K562 (cell line): ENCODE measurements at regions not wholly inside any gene's neighbourhood (a gene's known extent, or its start where the extent isn't known, plus 50 kb on each side); places are given as distances from the start of the nearest gene placed in this dataset.

Experiments
- ATAC-seq: fragments of 200-7000 bp; cut with Tn5 transposase; 3 replicates; pipeline ENCODE4 v1.9.1; 2020; ENCODE audit warnings: moderate library complexity
- BruUV-seq: library from RNA; stranded (reverse); fragments of 400-500 nt; replicated peaks from 2 replicates; lab custom pipeline; 2021; lab: Mats Ljungman, UMichigan
- CTCF ChIA-PET: fragments of 300-600 bp; formaldehyde crosslinking; extraction: SDS; loops from one replicate; lab custom pipeline; 2021; ENCODE audit warnings: low intra/inter-chr PET ratio; lab: Yijun Ruan, JAX
- POLR2A ChIA-PET: fragments of 300-600, 350-650 bp; sonication (Branson Sonifier 250); formaldehyde crosslinking; extraction: SDS; loops from one replicate; lab custom pipeline; 2021; ENCODE audit warnings: antibody characterized with exemption, inconsistent platforms; lab: Yijun Ruan, JAX
- DNase-seq, 4 experiments: peaks; one replicate each; pipeline versions ENCODE4 v3.0.0 to v3.0.0-alpha.2; 2011 to 2018; ENCODE audit warnings: low spot score in 3 of 4, mixed read lengths in 3 of 4; ENCODE audit errors: extremely low read depth in 1 of 4
- FAIRE-seq: peaks from 2 replicates; lab custom pipeline; 2011; peaks lifted over from hg19 to GRCh38; lab: Jason Lieb, UNC
- H2AFZ ChIP-seq: 2 replicates; pipeline ENCODE4 v1.6.0; 2011; ENCODE audit warnings: low read depth, low read length, control low read depth, inconsistent platforms
- H3K27ac ChIP-seq: fragments of 200-600 bp; 3 replicates; pipeline ENCODE4 v1.8.0; 2011; ENCODE audit warnings: low read depth, mild to moderate bottlenecking, control low read depth, inconsistent platforms, low read length, moderate library complexity, mixed read lengths; ENCODE audit errors: extremely low read depth
- H3K27me3 ChIP-seq, 2 experiments: fragments of 300-600 bp in 1 of 2; 2 replicates in 1 of 2; 3 replicates in 1 of 2; pipeline versions ENCODE4 v1.6.0 to v1.8.0; 2011; ENCODE audit warnings: inconsistent platforms in 2 of 2, low read length in 2 of 2, mild to moderate bottlenecking in 1 of 2, mixed read lengths in 1 of 2, moderate library complexity in 1 of 2; ENCODE audit not compliant: control insufficient read depth in 2 of 2, insufficient read depth in 2 of 2
- H3K36me3 ChIP-seq: fragments of 300-600 bp; 3 replicates; pipeline ENCODE4 v1.8.0; 2011; ENCODE audit warnings: mild to moderate bottlenecking, low read length, inconsistent platforms; ENCODE audit not compliant: control insufficient read depth, insufficient read depth
- H3K4me1 ChIP-seq, 2 experiments: fragments of 200-600 bp in 1 of 2; replicated peaks in 1 of 2; 2 replicates in 1 of 2; 3 replicates in 1 of 2; pipeline versions ENCODE4 v1.5.1 to v1.8.0; 2011; ENCODE audit warnings: inconsistent platforms in 2 of 2, low read length in 2 of 2, mild to moderate bottlenecking in 1 of 2, mixed read lengths in 1 of 2, moderate library complexity in 1 of 2; ENCODE audit not compliant: control insufficient read depth in 2 of 2, insufficient read depth in 2 of 2
- H3K4me2 ChIP-seq: 2 replicates; pipeline ENCODE4 v1.6.1; 2011; ENCODE audit warnings: low read length, control low read depth, inconsistent platforms, mixed read lengths; ENCODE audit not compliant: insufficient read depth
- H3K4me3 ChIP-seq: fragments of 200-600 bp; sonication (generic), shearing (Covaris generic); 2 replicates; pipeline ENCODE4 v1.5.1; 2016; ENCODE audit warnings: control low read depth, inconsistent platforms
- H3K79me2 ChIP-seq: fragments of 200-600 bp; 3 replicates; pipeline ENCODE4 v1.8.0; 2011; ENCODE audit warnings: low read length, inconsistent platforms; ENCODE audit not compliant: control insufficient read depth, insufficient read depth
- H3K9ac ChIP-seq, 2 experiments: 2 replicates each; pipeline versions ENCODE4 v1.6.0 to v1.6.1; 2011; ENCODE audit warnings: low read depth in 2 of 2, low read length in 2 of 2, control low read depth in 1 of 2, inconsistent platforms in 1 of 2, mild to moderate bottlenecking in 1 of 2, mixed read lengths in 1 of 2; ENCODE audit not compliant: insufficient read depth in 1 of 2
- H3K9me1 ChIP-seq: one replicate; pipeline ENCODE4 v1.6.0; 2011; ENCODE audit warnings: inconsistent platforms, mild to moderate bottlenecking, low read length, moderate library complexity; ENCODE audit not compliant: control insufficient read depth, insufficient read depth
- H3K9me3 ChIP-seq: replicated peaks from 2 replicates; pipeline ENCODE4 v1.5.1; 2011; ENCODE audit warnings: low read depth, low read length, inconsistent platforms; ENCODE audit not compliant: control insufficient read depth, insufficient read depth
- H4K20me1 ChIP-seq: replicated peaks from 2 replicates; pipeline ENCODE4 v1.6.1; 2011; ENCODE audit warnings: low read length, inconsistent platforms, mixed read lengths; ENCODE audit not compliant: control insufficient read depth, insufficient read depth
- BMI1 ChIP-seq: fragments of 150-350 bp; IDR thresholded peaks from 2 replicates; pipeline ENCODE4 v1.6.1; 2014; ENCODE audit warnings: low read length
- CXXC5 ChIP-seq: fragments of 250-450 bp; sonication (Bioruptor Pico); IDR thresholded peaks from 2 replicates; pipeline ENCODE4 v1.8.0; 2022; ENCODE audit warnings: inconsistent platforms, mild to moderate bottlenecking, moderate library complexity
- ETV1 ChIP-seq: fragments of 450-650 bp; conservative IDR thresholded peaks from 2 replicates; pipeline ENCODE4 v1.6.1; 2016; ENCODE audit warnings: missing genetic modification characterization, control low read depth, low read depth, missing compliant biosample characterization
- HNRNPH1 ChIP-seq: fragments of 200-400 bp; formaldehyde crosslinking; optimal IDR thresholded peaks from 2 replicates; pipeline ENCODE3; 2017; ENCODE audit warnings: low read depth, mild to moderate bottlenecking, low read length, moderate library complexity
- MAFK ChIP-seq: IDR thresholded peaks from 2 replicates; pipeline ENCODE4 v1.6.1; 2011; ENCODE audit warnings: low read length, improper control_type of control experiment
- MAZ ChIP-seq, 2 experiments: fragments of 450-650 bp in 1 of 2; sonication (generic) in 1 of 2; formaldehyde crosslinking; IDR thresholded peaks in 1 of 2; conservative IDR thresholded peaks in 1 of 2; 2 replicates each; pipeline versions ENCODE4 v1.4.0 to v1.5.0; 2020; ENCODE audit warnings: mild to moderate bottlenecking in 1 of 2, missing genetic modification reagents in 1 of 2
- MCM7 ChIP-seq, 2 experiments: fragments of 450-650 bp; IDR thresholded peaks; 2 replicates each; pipeline ENCODE4 v1.6.1; 2016 to 2018
- SLC30A9 ChIP-seq: fragments of 250-450 bp; sonication (Bioruptor Pico); IDR thresholded peaks from 2 replicates; pipeline ENCODE4 v1.8.0; 2022; ENCODE audit warnings: mild to moderate bottlenecking, moderate library complexity
- ZNF347 ChIP-seq: fragments of 450-650 bp; formaldehyde crosslinking; IDR thresholded peaks from 2 replicates; pipeline ENCODE4 v1.4.0; 2020; ENCODE audit warnings: low read depth, mild to moderate bottlenecking, moderate library complexity
- ZNF695 ChIP-seq: fragments of 450-650 bp; formaldehyde crosslinking; IDR thresholded peaks from 2 replicates; pipeline ENCODE4 v1.4.0; 2020; ENCODE audit warnings: mild to moderate bottlenecking, moderate library complexity
- ZNF764 ChIP-seq: fragments of 250-450 bp; sonication (Bioruptor Pico); IDR thresholded peaks from 2 replicates; pipeline ENCODE4 v1.4.0; 2020; ENCODE audit warnings: low read depth, mild to moderate bottlenecking, moderate library complexity
- WGBS: fragments of 100-300 bp; shearing (Covaris generic); methylation state at CpG from one replicate; pipeline ENCODE4 v1.1.6; 2016; ENCODE audit warnings: low coverage, mixed read lengths; ENCODE audit not compliant: insufficient coverage; ENCODE audit errors: missing lambda C conversion rate; 5-methylcytosine and 5-hydroxymethylcytosine counted together
- in situ Hi-C: fragments of 300-500 bp; cut with MboI; formaldehyde crosslinking; loops from 4 replicates; pipeline ENCODE4 v1.15.0; 2018; ENCODE audit warnings: inconsistent platforms, mixed read lengths
- intact Hi-C: fragments of 100-400 bp; cut with micrococcal nuclease; formaldehyde crosslinking; loops from 2 replicates; pipeline ENCODE4 v1.14.2; 2022
- TF ChIP-seq, protein P1 (sequence below): fragments of 450-650 bp; IDR thresholded peaks from 2 replicates; pipeline ENCODE4 v1.6.1; 2018; ENCODE audit warnings: mild to moderate bottlenecking, low read depth; ENCODE audit not compliant: partially characterized antibody
- TF ChIP-seq, protein P2 (sequence below): fragments of 450-650 bp; IDR thresholded peaks from 2 replicates; pipeline ENCODE4 v1.7.1; 2018; ENCODE audit warnings: mild to moderate bottlenecking, low read depth; ENCODE audit not compliant: partially characterized antibody

DNA sequence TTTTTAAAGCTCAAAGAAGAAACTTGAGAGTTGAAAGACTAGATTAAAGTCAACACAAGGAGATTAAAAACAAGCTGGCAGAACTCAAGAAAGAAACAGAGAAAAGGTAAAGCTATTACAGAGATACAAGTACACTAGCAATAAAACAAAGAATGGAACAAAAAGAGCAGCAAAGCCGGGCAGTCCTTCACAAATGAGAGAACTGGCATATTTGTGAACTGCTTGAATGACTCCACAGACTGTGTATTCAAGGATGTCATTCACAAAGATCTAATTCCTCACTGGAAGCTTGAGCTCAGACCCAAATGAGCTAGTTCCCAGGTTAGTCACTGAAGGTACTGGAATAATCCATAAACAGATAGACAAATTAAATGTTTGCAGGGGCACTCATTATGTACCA lies 318.0 kb downstream of the MYCN start:
- H3K4me2 ChIP-seq: no peak overlapping the region
- no peaks in the 10 kb centered on the region for H3K4me1 ChIP-seq
- no peak overlapping the region for H3K27ac ChIP-seq
- DNase-seq: no peak
- TF ChIP-seq SLC30A9 (no peak), ZNF764 (no peak), ZNF347 (CRISPR knock-in tag) (no peak), HNRNPH1 (no peak), BMI1 (no peak), CXXC5 (CRISPR knock-in tag) (no peak), ETV1 (tag) (no peak), MAFK (no peak), MCM7 (IDR thresholded peaks at IDR 0.05) (no peak), MAZ (CRISPR knock-in tag; conservative IDR thresholded peaks at IDR 0.05 in 1 of 2, IDR thresholded peaks at IDR 0.05 in 1 of 2) (no peak), ZNF695 (no peak)
- TF ChIP-seq, protein P1, sequence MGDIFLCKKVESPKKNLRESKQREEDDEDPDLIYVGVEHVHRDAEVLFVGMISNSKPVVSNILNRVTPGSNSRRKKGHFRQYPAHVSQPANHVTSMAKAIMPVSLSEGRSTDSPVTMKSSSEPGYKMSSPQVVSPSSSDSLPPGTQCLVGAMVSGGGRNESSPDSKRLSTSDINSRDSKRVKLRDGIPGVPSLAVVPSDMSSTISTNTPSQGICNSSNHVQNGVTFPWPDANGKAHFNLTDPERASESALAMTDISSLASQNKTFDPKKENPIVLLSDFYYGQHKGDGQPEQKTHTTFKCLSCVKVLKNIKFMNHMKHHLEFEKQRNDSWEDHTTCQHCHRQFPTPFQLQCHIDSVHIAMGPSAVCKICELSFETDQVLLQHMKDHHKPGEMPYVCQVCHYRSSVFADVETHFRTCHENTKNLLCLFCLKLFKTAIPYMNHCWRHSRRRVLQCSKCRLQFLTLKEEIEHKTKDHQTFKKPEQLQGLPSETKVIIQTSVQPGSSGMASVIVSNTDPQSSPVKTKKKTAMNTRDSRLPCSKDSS: no peak
- TF ChIP-seq, protein P2, sequence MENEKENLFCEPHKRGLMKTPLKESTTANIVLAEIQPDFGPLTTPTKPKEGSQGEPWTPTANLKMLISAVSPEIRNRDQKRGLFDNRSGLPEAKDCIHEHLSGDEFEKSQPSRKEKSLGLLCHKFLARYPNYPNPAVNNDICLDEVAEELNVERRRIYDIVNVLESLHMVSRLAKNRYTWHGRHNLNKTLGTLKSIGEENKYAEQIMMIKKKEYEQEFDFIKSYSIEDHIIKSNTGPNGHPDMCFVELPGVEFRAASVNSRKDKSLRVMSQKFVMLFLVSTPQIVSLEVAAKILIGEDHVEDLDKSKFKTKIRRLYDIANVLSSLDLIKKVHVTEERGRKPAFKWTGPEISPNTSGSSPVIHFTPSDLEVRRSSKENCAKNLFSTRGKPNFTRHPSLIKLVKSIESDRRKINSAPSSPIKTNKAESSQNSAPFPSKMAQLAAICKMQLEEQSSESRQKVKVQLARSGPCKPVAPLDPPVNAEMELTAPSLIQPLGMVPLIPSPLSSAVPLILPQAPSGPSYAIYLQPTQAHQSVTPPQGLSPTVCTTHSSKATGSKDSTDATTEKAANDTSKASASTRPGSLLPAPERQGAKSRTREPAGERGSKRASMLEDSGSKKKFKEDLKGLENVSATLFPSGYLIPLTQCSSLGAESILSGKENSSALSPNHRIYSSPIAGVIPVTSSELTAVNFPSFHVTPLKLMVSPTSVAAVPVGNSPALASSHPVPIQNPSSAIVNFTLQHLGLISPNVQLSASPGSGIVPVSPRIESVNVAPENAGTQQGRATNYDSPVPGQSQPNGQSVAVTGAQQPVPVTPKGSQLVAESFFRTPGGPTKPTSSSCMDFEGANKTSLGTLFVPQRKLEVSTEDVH: no peak
- ATAC-seq: no peak
- H3K4me3 ChIP-seq: no peak overlapping the region
- H3K9me1 ChIP-seq: no peaks in the 10 kb centered on the region
- CTCF ChIA-PET: no interaction called here
- FAIRE-seq: no peak
- no peak overlapping the region for H2AFZ ChIP-seq
- no peaks in the 10 kb centered on the region for H3K79me2 ChIP-seq
- POLR2A ChIA-PET: no interaction called here
- H3K27me3 ChIP-seq: no peaks in the 10 kb centered on the region
- WGBS: 0% methylated on average over 1 of the region's 1 CpG
- BruUV-seq: no TSS peak
- intact Hi-C loops (no loop called here), in situ Hi-C loops (no loop called here)
- no peaks in the 10 kb centered on the region for H3K36me3 ChIP-seq
- H3K9me3 ChIP-seq: no peaks in the 10 kb centered on the region
- no peaks in the 10 kb centered on the region for H4K20me1 ChIP-seq
- no peak overlapping the region for H3K9ac ChIP-seq
